GM12892 (cell line): ENCODE measurements at regions not wholly inside any gene's neighbourhood (a gene's known extent, or its start where the extent isn't known, plus 50 kb on each side); places are given as distances from the start of the nearest gene placed in this dataset.

ENCODE experiments used
- POLR2A ChIP-seq: IDR thresholded peaks from 2 replicates; pipeline ENCODE4 v1.6.1; 2011; ENCODE audit warnings: low read depth, low read length, control low read depth
- POLR2AphosphoS5 ChIP-seq: IDR thresholded peaks from 2 replicates; pipeline ENCODE4 v1.6.1; 2011; ENCODE audit warnings: low read depth, low read length, control low read depth
- TAF1 ChIP-seq: IDR thresholded peaks from 2 replicates; pipeline ENCODE4 v1.6.1; 2011; ENCODE audit warnings: low read depth, mild to moderate bottlenecking, control low read depth, low read length, borderline replicate concordance

DNA sequence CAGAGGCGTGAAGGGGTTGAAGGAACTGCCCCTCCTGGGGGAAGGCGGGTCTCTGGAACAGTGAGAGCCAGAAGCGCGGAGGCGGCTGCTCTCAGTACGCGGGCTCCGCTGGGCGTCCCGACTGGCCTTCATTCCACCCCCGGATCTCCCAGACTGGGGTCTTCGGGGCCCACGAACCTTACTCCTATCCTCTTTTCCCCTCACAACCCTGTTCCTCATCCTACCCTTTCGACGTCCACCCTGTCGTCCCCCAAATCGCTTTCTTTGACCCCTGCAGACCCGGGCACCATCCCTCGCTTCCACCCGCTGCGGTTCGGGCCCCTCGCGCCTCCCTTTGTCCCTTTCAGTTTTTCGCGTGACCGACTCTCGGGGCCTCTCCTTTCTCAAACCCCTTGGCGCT lies 2114.6 kb downstream of the TP53TG3F start:
- TF ChIP-seq POLR2A (no peak), POLR2AphosphoS5 (no peak), TAF1 (no peak)
